IMR-90 (cell line): ENCODE measurements at regions not wholly inside any gene's neighbourhood (a gene's known extent, or its start where the extent isn't known, plus 50 kb on each side); places are given as distances from the start of the nearest gene placed in this dataset.

Source experiments
- ATAC-seq: fragments of 200-7000 bp; cut with Tn5 transposase; 2 replicates; pipeline ENCODE4 v1.9.1; 2020; ENCODE audit warnings: low read depth, mild to moderate bottlenecking, moderate library complexity
- BruUV-seq: library from RNA; stranded (reverse); fragments of 400-500 nt; replicated peaks from 2 replicates; lab custom pipeline; 2021; lab: Mats Ljungman, UMichigan
- CTCF ChIA-PET: fragments of 300-600 bp; formaldehyde crosslinking; extraction: SDS; loops from one replicate; lab custom pipeline; 2021; ENCODE audit warnings: antibody characterized with exemption; lab: Yijun Ruan, JAX
- POLR2A ChIA-PET: fragments of 300-600 bp; sonication (Branson Sonifier 250); formaldehyde crosslinking; loops from one replicate; lab custom pipeline; 2022; ENCODE audit warnings: antibody characterized with exemption; ENCODE audit not compliant: unreplicated experiment; lab: Charles Lee
- DNase-seq: peaks from one replicate; pipeline ENCODE4 v3.0.0; 2013
- H2AFZ ChIP-seq: replicated peaks from 2 replicates; pipeline ENCODE3; 2013; ENCODE audit warnings: low read length, mild to moderate bottlenecking; ENCODE audit not compliant: poor library complexity
- H2AK5ac ChIP-seq: 2 replicates; pipeline ENCODE4 v1.6.1; 2013; ENCODE audit warnings: low read depth, low read length, inconsistent platforms
- H2AK9ac ChIP-seq: replicated peaks from 2 replicates; pipeline ENCODE3; 2013; ENCODE audit warnings: mild to moderate bottlenecking, low read depth, low read length, moderate library complexity; ENCODE audit not compliant: poor library complexity
- H2BK120ac ChIP-seq: 2 replicates; pipeline ENCODE4 v1.6.1; 2013; ENCODE audit warnings: low read depth, low read length, inconsistent platforms
- H2BK15ac ChIP-seq: 3 replicates; pipeline ENCODE4 v1.6.1; 2013; ENCODE audit warnings: low read depth, low read length, inconsistent platforms
- H2BK20ac ChIP-seq: 2 replicates; pipeline ENCODE4 v1.6.1; 2013; ENCODE audit warnings: low read depth, mild to moderate bottlenecking, inconsistent platforms, low read length, moderate library complexity
- H2BK5ac ChIP-seq: 2 replicates; pipeline ENCODE4 v1.6.1; 2013; ENCODE audit warnings: mild to moderate bottlenecking, low read depth, low read length, inconsistent platforms; ENCODE audit not compliant: poor library complexity, severe bottlenecking
- H3K14ac ChIP-seq: replicated peaks from 2 replicates; pipeline ENCODE4 v1.6.1; 2013; ENCODE audit warnings: low read depth, low read length, inconsistent platforms
- H3K18ac ChIP-seq: 2 replicates; pipeline ENCODE4 v1.6.1; 2013; ENCODE audit warnings: low read depth, low read length, control low read depth
- H3K23ac ChIP-seq: 2 replicates; pipeline ENCODE4 v1.6.1; 2013; ENCODE audit warnings: low read depth, low read length, inconsistent platforms
- H3K27ac ChIP-seq: 2 replicates; pipeline ENCODE4 v1.5.1; 2013; ENCODE audit warnings: mild to moderate bottlenecking, control low read depth, low read length; ENCODE audit not compliant: insufficient read depth
- H3K27me3 ChIP-seq: 2 replicates; pipeline ENCODE4 v1.6.1; 2013; ENCODE audit warnings: low read length; ENCODE audit not compliant: control insufficient read depth, insufficient read depth
- H3K36me3 ChIP-seq: 2 replicates; pipeline ENCODE4 v1.6.1; 2013; ENCODE audit warnings: low read length, mixed read lengths; ENCODE audit not compliant: control insufficient read depth, insufficient read depth
- H3K4ac ChIP-seq: 2 replicates; pipeline ENCODE4 v1.6.1; 2013; ENCODE audit warnings: low read depth, low read length, inconsistent platforms
- H3K4me1 ChIP-seq: 2 replicates; pipeline ENCODE4 v1.6.1; 2013; ENCODE audit warnings: low read length, mixed read lengths; ENCODE audit not compliant: control insufficient read depth, insufficient read depth
- H3K4me2 ChIP-seq: 2 replicates; pipeline ENCODE4 v1.6.1; 2013; ENCODE audit warnings: low read depth, mild to moderate bottlenecking, control low read depth, low read length, moderate library complexity
- H3K4me3 ChIP-seq: 2 replicates; pipeline ENCODE4 v1.5.1; 2013; ENCODE audit warnings: low read depth, mild to moderate bottlenecking, control low read depth, low read length, moderate library complexity; ENCODE audit not compliant: insufficient read depth
- H3K56ac ChIP-seq: 2 replicates; pipeline ENCODE4 v1.6.1; 2013; ENCODE audit warnings: low read length, inconsistent platforms; ENCODE audit not compliant: insufficient read depth; ENCODE audit errors: extremely low read depth
- H3K79me1 ChIP-seq, 2 experiments: 2 replicates each; pipeline ENCODE4 v1.6.1; 2013; ENCODE audit warnings: low read length in 2 of 2, inconsistent platforms in 1 of 2, low read depth in 1 of 2
- H3K9ac ChIP-seq: 2 replicates; pipeline ENCODE4 v1.6.1; 2013; ENCODE audit warnings: low read depth, low read length, control low read depth
- H3K9me1 ChIP-seq: 2 replicates; pipeline ENCODE4 v1.6.1; 2013; ENCODE audit warnings: low read length, inconsistent platforms; ENCODE audit not compliant: insufficient read depth
- H3K9me3 ChIP-seq: 2 replicates; pipeline ENCODE4 v1.6.1; 2013; ENCODE audit warnings: low read length; ENCODE audit not compliant: control insufficient read depth, insufficient read depth
- H4K20me1 ChIP-seq: 2 replicates; pipeline ENCODE4 v1.6.1; 2013; ENCODE audit warnings: low read length, inconsistent platforms; ENCODE audit not compliant: insufficient read depth
- H4K5ac ChIP-seq: 2 replicates; pipeline ENCODE4 v1.6.1; 2013; ENCODE audit warnings: mild to moderate bottlenecking, low read depth, low read length, control low read depth
- H4K8ac ChIP-seq, 2 experiments: 2 replicates each; pipeline ENCODE4 v1.6.1; 2013; ENCODE audit warnings: low read depth in 2 of 2, low read length in 2 of 2, control low read depth in 1 of 2, inconsistent platforms in 1 of 2
- H4K91ac ChIP-seq: 2 replicates; pipeline ENCODE4 v1.6.1; 2013; ENCODE audit warnings: low read depth, low read length, inconsistent platforms; ENCODE audit not compliant: insufficient read depth
- NFE2L2 ChIP-seq: fragments of 150-350 bp; IDR thresholded peaks from 2 replicates; pipeline ENCODE4 v1.6.1; 2016; ENCODE audit warnings: low read depth, mild to moderate bottlenecking, low read length
- POLR2A ChIP-seq: IDR thresholded peaks from 2 replicates; pipeline ENCODE4 v1.6.1; 2012; ENCODE audit warnings: mild to moderate bottlenecking, low read depth, low read length
- RAD21 ChIP-seq: IDR thresholded peaks from 2 replicates; pipeline ENCODE4 v1.6.1; 2012; ENCODE audit warnings: low read length, improper control_type of control experiment
- RFX5 ChIP-seq: IDR thresholded peaks from 2 replicates; pipeline ENCODE4 v1.8.0; 2012; ENCODE audit warnings: low read depth, mild to moderate bottlenecking, low read length, moderate library complexity
- SMC3 ChIP-seq: fragments of 150-350 bp; IDR thresholded peaks from 2 replicates; pipeline ENCODE4 v1.6.1; 2016; ENCODE audit warnings: low read depth, mild to moderate bottlenecking, antibody characterized with exemption, low read length, moderate library complexity
- USF2 ChIP-seq: fragments of 150-350 bp; IDR thresholded peaks from 2 replicates; pipeline ENCODE4 v1.6.1; 2017; ENCODE audit warnings: mild to moderate bottlenecking, antibody characterized with exemption, low read length, low read depth
- WGBS, 2 experiments: methylation state at CpG; one replicate each; pipeline versions ENCODE4 v1.1.5 to v1.1.7; 2013; ENCODE audit warnings: missing lambda C conversion rate in 2 of 2; ENCODE audit not compliant: insufficient read length in 1 of 2; ENCODE audit errors: extremely low coverage in 2 of 2; 5-methylcytosine and 5-hydroxymethylcytosine counted together
- dilution Hi-C: fragments of 300-500 bp; cut with HindIII; formaldehyde crosslinking; loops from one replicate; pipeline ENCODE4 v1.14.3; 2018; ENCODE audit warnings: low sequenced_read_pairs; ENCODE audit not compliant: unreplicated experiment
- in situ Hi-C: fragments of 300-500 bp; cut with MboI; formaldehyde crosslinking; loops from 3 replicates; pipeline ENCODE4 v1.14.3; 2019; ENCODE audit warnings: low sequenced_read_pairs, inconsistent platforms, mixed read lengths
- intact Hi-C: fragments of 100-400 bp; cut with micrococcal nuclease; formaldehyde crosslinking; loops from 2 replicates; pipeline ENCODE4 v1.10.0; 2022

DNA sequence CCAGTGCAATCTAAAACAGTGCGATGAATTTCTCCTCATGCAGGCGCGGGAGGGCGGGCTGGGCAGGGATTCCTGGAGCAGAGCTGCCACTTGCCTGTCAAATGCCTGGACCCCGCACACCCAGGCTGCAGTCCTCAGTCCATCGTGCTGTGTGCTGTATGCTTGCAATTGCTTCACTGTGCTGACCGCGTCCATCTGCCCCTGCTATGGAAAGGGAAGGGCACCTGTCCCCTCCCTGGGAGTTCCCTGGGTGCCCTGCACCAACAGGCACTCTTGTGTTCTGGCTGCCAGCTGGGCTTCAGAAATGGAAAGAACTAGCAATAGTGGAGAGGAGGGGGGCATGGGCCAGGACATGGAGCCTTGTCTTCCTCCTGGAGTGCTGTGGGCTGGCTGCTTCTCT, 185.4 kb upstream of the B3GAT1 start:
- ATAC-seq (no peak), DNase-seq (no peak)
- Histone ChIP-seq H3K4me2 (no peak overlapping the region), H2BK120ac (no peak overlapping the region), H3K4ac (no peak overlapping the region), H4K5ac (no peak overlapping the region), H3K27ac (no peak overlapping the region), H3K36me3 (no peaks in the 10 kb centered on the region), H3K18ac (no peak overlapping the region), H2BK5ac (no peak overlapping the region), H4K20me1 (no peaks in the 10 kb centered on the region), H2BK15ac (no peak overlapping the region), H2BK20ac (no peak overlapping the region), H3K4me1 (no peaks in the 10 kb centered on the region), H2AFZ (no peak overlapping the region), H3K14ac (no peak overlapping the region), H3K23ac (no peak overlapping the region), H3K9ac (no peak overlapping the region), H4K91ac (no peak overlapping the region), H3K4me3 (no peak overlapping the region), H4K8ac (no peak overlapping the region), H3K56ac (no peak overlapping the region), H3K9me3 (peaks cover 14% of the 10 kb centered on the region), H3K27me3 (no peaks in the 10 kb centered on the region), H2AK9ac (no peak overlapping the region), H2AK5ac (no peak overlapping the region), H3K79me1 (no peaks in the 10 kb centered on the region), H3K9me1 (no peaks in the 10 kb centered on the region)
- ChIA-PET POLR2A (no interaction called here), CTCF (no interaction called here)
- 62% methylated on average over 2 of the region's 8 CpGs; no CpG with 5 or more reads in 1 of the 2 experiments for WGBS, 2 experiments
- no peak for TF ChIP-seq RAD21
- no peak for TF ChIP-seq RFX5
- TF ChIP-seq POLR2A = no peak
- TF ChIP-seq SMC3 = no peak
- no peak for TF ChIP-seq USF2
- no peak for TF ChIP-seq NFE2L2
- intact Hi-C loops = no loop called here
- no TSS peak for BruUV-seq
- in situ Hi-C loops = no loop called here
- dilution Hi-C loops = no loop called here
